OCI-LY7 (cell line): ENCODE measurements at regions not wholly inside any gene's neighbourhood (a gene's known extent, or its start where the extent isn't known, plus 50 kb on each side); places are given as distances from the start of the nearest gene placed in this dataset.

Experiments used
- EZH2phosphoT487 ChIP-seq: fragments of 200-600 bp; sonication (generic); IDR thresholded peaks from 2 replicates; pipeline ENCODE4 v1.6.1; 2018; ENCODE audit warnings: low read depth, borderline replicate concordance, mild to moderate bottlenecking, mixed run types, antibody characterized with exemption, low read length, moderate library complexity, mixed read lengths
- TF ChIP-seq, protein P1 (sequence below): fragments of 200-600 bp; sonication (generic); conservative IDR thresholded peaks from 2 replicates; pipeline ENCODE4 v1.5.1; 2014; ENCODE audit warnings: mild to moderate bottlenecking, antibody characterized with exemption, low read length, moderate library complexity, mixed read lengths

- TF ChIP-seq, protein P1, sequence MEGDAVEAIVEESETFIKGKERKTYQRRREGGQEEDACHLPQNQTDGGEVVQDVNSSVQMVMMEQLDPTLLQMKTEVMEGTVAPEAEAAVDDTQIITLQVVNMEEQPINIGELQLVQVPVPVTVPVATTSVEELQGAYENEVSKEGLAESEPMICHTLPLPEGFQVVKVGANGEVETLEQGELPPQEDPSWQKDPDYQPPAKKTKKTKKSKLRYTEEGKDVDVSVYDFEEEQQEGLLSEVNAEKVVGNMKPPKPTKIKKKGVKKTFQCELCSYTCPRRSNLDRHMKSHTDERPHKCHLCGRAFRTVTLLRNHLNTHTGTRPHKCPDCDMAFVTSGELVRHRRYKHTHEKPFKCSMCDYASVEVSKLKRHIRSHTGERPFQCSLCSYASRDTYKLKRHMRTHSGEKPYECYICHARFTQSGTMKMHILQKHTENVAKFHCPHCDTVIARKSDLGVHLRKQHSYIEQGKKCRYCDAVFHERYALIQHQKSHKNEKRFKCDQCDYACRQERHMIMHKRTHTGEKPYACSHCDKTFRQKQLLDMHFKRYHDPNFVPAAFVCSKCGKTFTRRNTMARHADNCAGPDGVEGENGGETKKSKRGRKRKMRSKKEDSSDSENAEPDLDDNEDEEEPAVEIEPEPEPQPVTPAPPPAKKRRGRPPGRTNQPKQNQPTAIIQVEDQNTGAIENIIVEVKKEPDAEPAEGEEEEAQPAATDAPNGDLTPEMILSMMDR = no peak
- no peak for TF ChIP-seq EZH2phosphoT487
Observed at GRCh38 chr6:84460491-84460890, 233.0 kb upstream of the CEP162 start.
